ENCODE measurements at regions not wholly inside any gene's neighbourhood (a gene's known extent, or its start where the extent isn't known, plus 50 kb on each side); places are given as distances from the start of the nearest gene placed in this dataset.

GRCh38 chr6:84428300-84428907 is 201.0 kb upstream of the CEP162 start:
- Mint-ChIP-seq H3K27ac (no peak overlapping the region), H3K9me3 (no peaks in the 10 kb centered on the region), H3K36me3 (no peaks in the 10 kb centered on the region), H3K4me1 (no peaks in the 10 kb centered on the region), H3K27me3 (ENCODE audit: insufficient read depth, low read depth) (no peaks in the 10 kb centered on the region), H3K4me3 (no peak overlapping the region)
- no peak overlapping the region for H3K4me2 ChIP-seq
- H4K20me1 ChIP-seq (ENCODE audit: low read depth) = peaks cover 3% of the 10 kb centered on the region
- no peaks in the 10 kb centered on the region for H3K9me3 ChIP-seq (ENCODE audit: low read depth)
- H3K9ac ChIP-seq = no peak overlapping the region
- peaks cover 19% of the 10 kb centered on the region for H3F3A ChIP-seq (ENCODE audit: low read depth)
- H3K4me1 ChIP-seq = peaks cover 28% of the 10 kb centered on the region
- TF ChIP-seq EZH2phosphoT487 (IDR thresholded peaks at IDR 0.05) (no peak), CTCF (IDR thresholded peaks at IDR 0.05) (peak; percentile 91), EZH2 (IDR thresholded peaks at IDR 0.05) (no peak)
- H3K36me3 ChIP-seq = no peaks in the 10 kb centered on the region
- no peak overlapping the region for H3K27ac ChIP-seq
- no peak overlapping the region for H2AFZ ChIP-seq (replicated peaks)
- H3K27me3 ChIP-seq = no peaks in the 10 kb centered on the region
- no peak overlapping the region for H3K4me3 ChIP-seq
- DNase-seq (ENCODE audit: low spot score) = peak; percentile 70
- no peaks in the 10 kb centered on the region for H3K79me2 ChIP-seq (ENCODE audit: low read depth)

GRCh38 chr6:84425971-84426705 is 198.7 kb upstream of the CEP162 start:
- peak overlapping the region; percentile 59 for H3K4me2 ChIP-seq
- H3K27me3 Mint-ChIP-seq (ENCODE audit: insufficient read depth, low read depth) = peaks cover 3% of the 10 kb centered on the region
- H3K27ac Mint-ChIP-seq = no peak overlapping the region

GRCh38 chr6:84424956-84425355 is 197.5 kb upstream of the CEP162 start:
- Histone ChIP-seq H3K9ac (no peak overlapping the region), H3K36me3 (no peaks in the 10 kb centered on the region), H3K4me2 (peak overlapping the region; percentile 59), H4K20me1 (ENCODE audit: low read depth) (peaks cover 3% of the 10 kb centered on the region), H3K4me3 (no peak overlapping the region), H3K27ac (no peak overlapping the region), H3K9me3 (ENCODE audit: low read depth) (no peaks in the 10 kb centered on the region), H3F3A (ENCODE audit: low read depth) (peaks cover 23% of the 10 kb centered on the region), H3K79me2 (ENCODE audit: low read depth) (no peaks in the 10 kb centered on the region), H2AFZ (replicated peaks) (no peak overlapping the region), H3K4me1 (peaks cover 35% of the 10 kb centered on the region), H3K27me3 (no peaks in the 10 kb centered on the region)
- H3K9me3 Mint-ChIP-seq = no peaks in the 10 kb centered on the region
- no peak for DNase-seq (ENCODE audit: low spot score)
- peaks cover 5% of the 10 kb centered on the region for H3K4me1 Mint-ChIP-seq
- H3K4me3 Mint-ChIP-seq = no peak overlapping the region
- peaks cover 3% of the 10 kb centered on the region for H3K27me3 Mint-ChIP-seq (ENCODE audit: insufficient read depth, low read depth)
- no peaks in the 10 kb centered on the region for H3K36me3 Mint-ChIP-seq
- no peak overlapping the region for H3K27ac Mint-ChIP-seq
- no peak for TF ChIP-seq EZH2 (IDR thresholded peaks at IDR 0.05)
- TF ChIP-seq EZH2phosphoT487 (IDR thresholded peaks at IDR 0.05) = no peak

More at GRCh38 chr6:84425971-84426705, 198.7 kb upstream of the CEP162 start:
- Histone ChIP-seq H3K9me3 (ENCODE audit: low read depth) (no peaks in the 10 kb centered on the region), H3K79me2 (ENCODE audit: low read depth) (no peaks in the 10 kb centered on the region), H3K36me3 (no peaks in the 10 kb centered on the region), H2AFZ (replicated peaks) (no peak overlapping the region), H3K4me1 (peaks cover 35% of the 10 kb centered on the region), H3F3A (ENCODE audit: low read depth) (peaks cover 23% of the 10 kb centered on the region), H3K9ac (no peak overlapping the region), H3K27me3 (no peaks in the 10 kb centered on the region), H3K4me3 (no peak overlapping the region), H4K20me1 (ENCODE audit: low read depth) (peaks cover 3% of the 10 kb centered on the region), H3K27ac (no peak overlapping the region)
- H3K36me3 Mint-ChIP-seq = no peaks in the 10 kb centered on the region
- H3K4me3 Mint-ChIP-seq = no peak overlapping the region
- no peak for TF ChIP-seq EZH2phosphoT487 (IDR thresholded peaks at IDR 0.05)
- no peak for TF ChIP-seq EZH2 (IDR thresholded peaks at IDR 0.05)
- no peak for TF ChIP-seq CTCF (IDR thresholded peaks at IDR 0.05)
- H3K9me3 Mint-ChIP-seq = no peaks in the 10 kb centered on the region
- DNase-seq (ENCODE audit: low spot score) = peak; percentile 26
- H3K4me1 Mint-ChIP-seq = peaks cover 5% of the 10 kb centered on the region

All from neural progenitor cell (in vitro differentiated cells).